ENCODE measurements at regions not wholly inside any gene's neighbourhood (a gene's known extent, or its start where the extent isn't known, plus 50 kb on each side); places are given as distances from the start of the nearest gene placed in this dataset.

GRCh38 chr9:31677415-31677814 lies 707.0 kb upstream of the ACO1 start:
- no peak for TF ChIP-seq CTCF (IDR thresholded peaks at IDR 0.05)
- TF ChIP-seq POLR2A (IDR thresholded peaks at IDR 0.05) = no peak

Measured in lower leg skin (tissue), 3 donors.